ENCODE measurements at regions not wholly inside any gene's neighbourhood (a gene's known extent, or its start where the extent isn't known, plus 50 kb on each side); places are given as distances from the start of the nearest gene placed in this dataset.

DNA sequence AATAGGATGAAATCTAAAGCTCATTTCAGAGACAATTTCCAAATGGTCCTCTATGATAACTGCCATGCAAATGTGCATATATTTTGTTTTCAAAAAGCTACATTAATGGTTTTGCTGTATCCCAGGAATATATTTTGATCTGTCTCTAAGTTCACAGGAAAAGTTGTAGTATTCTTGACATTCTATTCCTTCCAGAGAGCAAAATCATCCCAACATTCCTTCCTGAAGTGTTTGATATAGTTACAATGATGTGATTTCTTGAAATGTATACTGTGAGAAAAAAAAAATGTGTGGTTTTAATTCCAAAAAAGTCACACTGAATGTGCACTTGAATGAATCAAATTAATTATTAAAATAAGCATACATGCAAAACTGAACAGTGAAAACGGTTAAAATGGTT is 996.0 kb upstream of the CITED2 start:
- Histone ChIP-seq H2AFZ (ENCODE audit: low read length) (no peak overlapping the region), H3F3A (ENCODE audit: insufficient read depth, low read length) (no peaks in the 10 kb centered on the region), H3K27me3 (replicated peaks; ENCODE audit: insufficient read depth, low read length) (no peaks in the 10 kb centered on the region), H3K27ac (ENCODE audit: low read length) (no peak overlapping the region), H3K4me3 (ENCODE audit: low read length) (no peak overlapping the region), H3K9me3 (replicated peaks; ENCODE audit: insufficient read depth, low read length) (no peaks in the 10 kb centered on the region), H3K9ac (ENCODE audit: low read length) (no peak overlapping the region), H3K36me3 (replicated peaks; ENCODE audit: insufficient read depth, low read length) (no peaks in the 10 kb centered on the region), H3K79me2 (ENCODE audit: low read length) (no peaks in the 10 kb centered on the region), H3K4me2 (ENCODE audit: low read depth, low read length) (no peak overlapping the region), H4K20me1 (ENCODE audit: insufficient read depth, low read length) (no peaks in the 10 kb centered on the region), H3K4me1 (ENCODE audit: low read length) (no peaks in the 10 kb centered on the region), H3K9me2 (replicated peaks; ENCODE audit: insufficient read depth, low read length) (no peaks in the 10 kb centered on the region)
- TF ChIP-seq, protein P1, sequence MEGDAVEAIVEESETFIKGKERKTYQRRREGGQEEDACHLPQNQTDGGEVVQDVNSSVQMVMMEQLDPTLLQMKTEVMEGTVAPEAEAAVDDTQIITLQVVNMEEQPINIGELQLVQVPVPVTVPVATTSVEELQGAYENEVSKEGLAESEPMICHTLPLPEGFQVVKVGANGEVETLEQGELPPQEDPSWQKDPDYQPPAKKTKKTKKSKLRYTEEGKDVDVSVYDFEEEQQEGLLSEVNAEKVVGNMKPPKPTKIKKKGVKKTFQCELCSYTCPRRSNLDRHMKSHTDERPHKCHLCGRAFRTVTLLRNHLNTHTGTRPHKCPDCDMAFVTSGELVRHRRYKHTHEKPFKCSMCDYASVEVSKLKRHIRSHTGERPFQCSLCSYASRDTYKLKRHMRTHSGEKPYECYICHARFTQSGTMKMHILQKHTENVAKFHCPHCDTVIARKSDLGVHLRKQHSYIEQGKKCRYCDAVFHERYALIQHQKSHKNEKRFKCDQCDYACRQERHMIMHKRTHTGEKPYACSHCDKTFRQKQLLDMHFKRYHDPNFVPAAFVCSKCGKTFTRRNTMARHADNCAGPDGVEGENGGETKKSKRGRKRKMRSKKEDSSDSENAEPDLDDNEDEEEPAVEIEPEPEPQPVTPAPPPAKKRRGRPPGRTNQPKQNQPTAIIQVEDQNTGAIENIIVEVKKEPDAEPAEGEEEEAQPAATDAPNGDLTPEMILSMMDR (IDR thresholded peaks at IDR 0.05; ENCODE audit: low read length) = no peak
- no peak for TF ChIP-seq EZH2phosphoT487 (IDR thresholded peaks at IDR 0.05; ENCODE audit: low read length)
- DNase-seq = no peak

DNA sequence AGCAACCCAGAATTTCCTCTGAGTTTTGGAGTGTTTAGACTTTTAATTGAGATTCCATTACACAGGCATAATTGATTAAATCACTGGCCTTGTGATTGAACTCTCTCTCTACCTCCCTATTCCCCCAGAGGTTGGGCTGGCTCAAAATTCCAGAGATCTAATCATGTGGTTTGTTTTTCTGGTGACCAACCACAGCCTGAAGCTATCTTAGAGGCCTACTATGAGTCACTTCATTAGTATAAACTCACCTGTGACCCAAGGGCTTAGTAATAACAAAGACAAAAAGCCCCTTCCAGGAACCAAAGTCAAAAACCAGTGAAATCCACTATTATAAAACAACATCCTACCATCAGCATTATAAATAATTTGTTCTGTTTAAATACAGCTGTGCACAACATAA is 992.5 kb upstream of the CITED2 start:
- no peak overlapping the region for H3K4me2 ChIP-seq (ENCODE audit: low read depth, low read length)
- DNase-seq = no peak
- no peaks in the 10 kb centered on the region for H4K20me1 ChIP-seq (ENCODE audit: insufficient read depth, low read length)
- TF ChIP-seq EZH2phosphoT487 (IDR thresholded peaks at IDR 0.05; ENCODE audit: low read length) (no peak), EZH2 (optimal IDR thresholded peaks at IDR 0.05; ENCODE audit: low read depth, low read length) (no peak)
- TF ChIP-seq, protein P1 (IDR thresholded peaks at IDR 0.05; ENCODE audit: low read length) = no peak
- H3K4me3 ChIP-seq (ENCODE audit: low read length) = no peak overlapping the region
- H3K4me1 ChIP-seq (ENCODE audit: low read length) = no peaks in the 10 kb centered on the region
- H3F3A ChIP-seq (ENCODE audit: insufficient read depth, low read length) = no peaks in the 10 kb centered on the region
- H3K9me3 ChIP-seq (replicated peaks; ENCODE audit: insufficient read depth, low read length) = no peaks in the 10 kb centered on the region
- no peak overlapping the region for H3K27ac ChIP-seq (ENCODE audit: low read length)
- H3K9me2 ChIP-seq (replicated peaks; ENCODE audit: insufficient read depth, low read length) = no peaks in the 10 kb centered on the region
- no peak overlapping the region for H3K9ac ChIP-seq (ENCODE audit: low read length)
- H3K36me3 ChIP-seq (replicated peaks; ENCODE audit: insufficient read depth, low read length) = no peaks in the 10 kb centered on the region
- H3K79me2 ChIP-seq (ENCODE audit: low read length) = no peaks in the 10 kb centered on the region
- H2AFZ ChIP-seq (ENCODE audit: low read length) = no peak overlapping the region
- H3K27me3 ChIP-seq (replicated peaks; ENCODE audit: insufficient read depth, low read length) = no peaks in the 10 kb centered on the region

DNA sequence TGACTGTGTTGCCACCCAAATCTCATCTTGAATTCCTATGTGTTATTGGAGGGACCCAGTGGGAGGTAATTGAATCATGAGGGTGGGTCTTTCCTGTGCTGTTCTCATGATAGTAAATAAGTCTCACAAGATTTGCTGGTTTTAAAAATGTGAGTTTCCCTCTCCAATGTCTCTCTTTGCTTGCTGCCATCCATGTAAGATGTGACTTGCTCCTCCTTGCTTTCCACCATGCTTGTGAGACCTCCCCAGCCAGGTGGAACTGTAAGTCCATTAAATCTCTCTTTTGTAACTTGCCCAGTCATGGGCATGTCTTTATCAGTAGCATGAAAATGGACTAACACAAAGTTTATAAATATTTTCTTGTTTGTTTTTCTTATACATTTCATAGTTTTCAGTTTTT is 990.5 kb upstream of the CITED2 start:
- Histone ChIP-seq H3F3A (ENCODE audit: insufficient read depth, low read length) (no peaks in the 10 kb centered on the region), H3K4me2 (ENCODE audit: low read depth, low read length) (no peak overlapping the region), H3K27me3 (replicated peaks; ENCODE audit: insufficient read depth, low read length) (no peaks in the 10 kb centered on the region), H3K9me3 (replicated peaks; ENCODE audit: insufficient read depth, low read length) (no peaks in the 10 kb centered on the region), H3K36me3 (replicated peaks; ENCODE audit: insufficient read depth, low read length) (no peaks in the 10 kb centered on the region), H3K4me3 (ENCODE audit: low read length) (no peak overlapping the region), H3K9ac (ENCODE audit: low read length) (no peak overlapping the region), H4K20me1 (ENCODE audit: insufficient read depth, low read length) (no peaks in the 10 kb centered on the region), H3K79me2 (ENCODE audit: low read length) (no peaks in the 10 kb centered on the region), H2AFZ (ENCODE audit: low read length) (no peak overlapping the region), H3K4me1 (ENCODE audit: low read length) (no peaks in the 10 kb centered on the region), H3K9me2 (replicated peaks; ENCODE audit: insufficient read depth, low read length) (no peaks in the 10 kb centered on the region), H3K27ac (ENCODE audit: low read length) (no peak overlapping the region)
- DNase-seq = no peak
- TF ChIP-seq EZH2 (optimal IDR thresholded peaks at IDR 0.05; ENCODE audit: low read depth, low read length) (no peak), EZH2phosphoT487 (IDR thresholded peaks at IDR 0.05; ENCODE audit: low read length) (no peak)
- TF ChIP-seq, protein P1 (IDR thresholded peaks at IDR 0.05; ENCODE audit: low read length) = no peak
